Endothelial cell (in vitro differentiated cells): ENCODE measurements at regions not wholly inside any gene's neighbourhood (a gene's known extent, or its start where the extent isn't known, plus 50 kb on each side); places are given as distances from the start of the nearest gene placed in this dataset.

Source experiments
- DNase-seq: peaks from one replicate; pipeline ENCODE4 v3.0.0; 2021; ENCODE audit warnings: low spot score
- H3K27ac Mint-ChIP-seq: one replicate; pipeline ENCODE4 v1.8.0; 2021; ENCODE audit warnings: mixed read lengths, inconsistent platforms; ENCODE audit not compliant: unreplicated experiment
- H3K27me3 Mint-ChIP-seq: one replicate; pipeline ENCODE4 v1.8.0; 2021; ENCODE audit warnings: mild to moderate bottlenecking, moderate library complexity, mixed read lengths, inconsistent platforms; ENCODE audit not compliant: unreplicated experiment
- H3K36me3 Mint-ChIP-seq: one replicate; pipeline ENCODE4 v1.8.0; 2021; ENCODE audit warnings: mild to moderate bottlenecking, low read depth, mixed read lengths, inconsistent platforms; ENCODE audit not compliant: unreplicated experiment
- H3K4me1 Mint-ChIP-seq: one replicate; pipeline ENCODE4 v1.8.0; 2021; ENCODE audit warnings: mild to moderate bottlenecking, mixed read lengths, inconsistent platforms; ENCODE audit not compliant: unreplicated experiment
- H3K4me3 Mint-ChIP-seq: one replicate; pipeline ENCODE4 v1.8.0; 2021; ENCODE audit warnings: mild to moderate bottlenecking, mixed read lengths, inconsistent platforms; ENCODE audit not compliant: unreplicated experiment
- H3K9me3 Mint-ChIP-seq: one replicate; pipeline ENCODE4 v1.8.0; 2021; ENCODE audit warnings: mixed read lengths, inconsistent platforms; ENCODE audit not compliant: unreplicated experiment
- CTCF ChIP-seq: fragments of 200-600 bp; sonication (generic); IDR thresholded peaks from one replicate; pipeline ENCODE4 v1.5.0; 2021; ENCODE audit warnings: antibody characterized with exemption; ENCODE audit not compliant: unreplicated experiment

DNA sequence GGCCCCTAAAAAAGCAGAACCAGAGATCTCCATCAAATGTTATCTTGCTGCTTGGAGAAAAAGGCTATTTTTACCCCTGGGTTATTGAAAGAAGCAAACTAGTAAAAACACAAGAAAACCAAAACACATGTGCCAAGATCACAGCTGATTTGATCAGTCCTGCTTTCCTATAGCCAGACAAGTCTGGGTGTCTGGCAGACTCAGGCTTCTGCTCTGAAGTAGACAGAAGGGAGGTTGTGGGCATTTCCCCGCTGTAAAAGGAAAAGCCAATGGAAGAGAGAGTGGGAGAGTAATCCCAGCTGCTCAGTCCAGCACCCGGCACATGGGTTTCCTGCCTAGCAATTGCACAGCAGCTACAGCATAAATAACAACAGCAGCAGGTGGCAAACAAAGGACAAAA is 177.9 kb downstream of the PHLDA1 start:
- Mint-ChIP-seq H3K4me3 (no peak overlapping the region), H3K4me1 (peaks cover 11% of the 10 kb centered on the region), H3K36me3 (no peaks in the 10 kb centered on the region), H3K27me3 (peaks cover 1% of the 10 kb centered on the region), H3K27ac (no peak overlapping the region), H3K9me3 (no peaks in the 10 kb centered on the region)
- TF ChIP-seq CTCF: no peak
- DNase-seq: no peak

DNA sequence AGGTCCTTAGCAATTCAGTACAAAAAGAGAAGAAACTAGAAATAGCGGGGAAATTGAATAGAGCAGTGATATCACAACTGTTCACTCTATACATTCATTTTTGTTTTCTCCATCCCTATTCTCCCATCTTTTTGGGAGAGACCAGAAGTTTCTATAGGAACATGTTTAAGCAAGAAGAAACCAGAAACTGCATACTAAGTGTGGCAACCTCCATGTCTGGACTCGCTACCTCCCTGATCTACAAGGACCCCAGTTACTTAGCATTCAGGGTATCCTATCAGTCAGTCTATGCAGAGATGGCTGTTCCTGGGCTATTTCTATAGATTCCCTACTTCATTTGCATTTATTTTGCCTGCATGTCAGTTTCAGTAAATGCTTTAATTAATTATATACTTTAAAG is 178.6 kb downstream of the PHLDA1 start:
- H3K9me3 Mint-ChIP-seq: no peaks in the 10 kb centered on the region

GRCh38 chr12:75852143-75852542 is 179.4 kb downstream of the PHLDA1 start:
- DNase-seq: no peak
- no peaks in the 10 kb centered on the region for H3K36me3 Mint-ChIP-seq
- H3K4me3 Mint-ChIP-seq: no peak overlapping the region
- H3K9me3 Mint-ChIP-seq: no peaks in the 10 kb centered on the region
- no peak overlapping the region for H3K27ac Mint-ChIP-seq
- H3K27me3 Mint-ChIP-seq: no peaks in the 10 kb centered on the region
- no peak for TF ChIP-seq CTCF
- H3K4me1 Mint-ChIP-seq: peaks cover 21% of the 10 kb centered on the region

More for the DNA sequence above, 178.6 kb downstream of the PHLDA1 start:
- DNase-seq: no peak
- Mint-ChIP-seq H3K27ac (no peak overlapping the region), H3K36me3 (no peaks in the 10 kb centered on the region), H3K4me3 (no peak overlapping the region), H3K27me3 (peaks cover under 1% of the 10 kb centered on the region), H3K4me1 (peaks cover 17% of the 10 kb centered on the region)
- TF ChIP-seq CTCF: no peak

GRCh38 chr12:75850721-75851462 is 180.7 kb downstream of the PHLDA1 start:
- Mint-ChIP-seq H3K9me3 (no peaks in the 10 kb centered on the region), H3K4me3 (no peak overlapping the region), H3K4me1 (peaks cover 21% of the 10 kb centered on the region), H3K27me3 (no peaks in the 10 kb centered on the region), H3K36me3 (no peaks in the 10 kb centered on the region), H3K27ac (no peak overlapping the region)
- no peak for DNase-seq
- no peak for TF ChIP-seq CTCF

GRCh38 chr12:75848961-75849360 is 182.6 kb downstream of the PHLDA1 start:
- no peak overlapping the region for H3K4me3 Mint-ChIP-seq
- DNase-seq: no peak
- H3K36me3 Mint-ChIP-seq: no peaks in the 10 kb centered on the region
- H3K4me1 Mint-ChIP-seq: peaks cover 23% of the 10 kb centered on the region
- no peaks in the 10 kb centered on the region for H3K27me3 Mint-ChIP-seq
- no peaks in the 10 kb centered on the region for H3K9me3 Mint-ChIP-seq
- H3K27ac Mint-ChIP-seq: no peak overlapping the region
- TF ChIP-seq CTCF: no peak
